Stimulated activated CD8-positive, alpha-beta memory T cell treated with anti-CD3 and anti-CD28 coated beads, Interleukin-4, amount 100 ng/mL, for 48 hours (primary cell): ENCODE measurements at regions not wholly inside any gene's neighbourhood (a gene's known extent, or its start where the extent isn't known, plus 50 kb on each side); places are given as distances from the start of the nearest gene placed in this dataset.

Source experiments
- DNase-seq: peaks from one replicate; pipeline ENCODE4 v3.0.0-alpha.2; 2020

- no peak for DNase-seq
These were observed 1158.4 kb downstream of the BRD1 start for GRCh38 chr22:48669226-48669625.

GRCh38 chr22:48667289-48667688, 1160.4 kb downstream of the BRD1 start:
- no peak for DNase-seq

GRCh38 chr22:48666620-48667019, 1161.1 kb downstream of the BRD1 start:
- DNase-seq = no peak

- DNase-seq = no peak
These were observed 1162.2 kb downstream of the BRD1 start for GRCh38 chr22:48665311-48665995.

GRCh38 chr22:48664586-48664985, 1163.1 kb downstream of the BRD1 start:
- DNase-seq = no peak

- DNase-seq = no peak
These were observed 1164.4 kb downstream of the BRD1 start for GRCh38 chr22:48663297-48663696.

- DNase-seq = no peak
These were observed 1165.1 kb downstream of the BRD1 start for GRCh38 chr22:48662476-48663135.

- DNase-seq = no peak
These were observed 1165.7 kb downstream of the BRD1 start for GRCh38 chr22:48661984-48662383.

GRCh38 chr22:48660790-48661740, 1166.6 kb downstream of the BRD1 start:
- DNase-seq = no peak

- DNase-seq = no peak
These were observed 1167.4 kb downstream of the BRD1 start for GRCh38 chr22:48660104-48660789.

GRCh38 chr22:48659404-48659996, 1168.2 kb downstream of the BRD1 start:
- no peak for DNase-seq

GRCh38 chr22:48658871-48659270, 1168.8 kb downstream of the BRD1 start:
- no peak for DNase-seq

- DNase-seq = no peak
These were observed 1169.4 kb downstream of the BRD1 start for GRCh38 chr22:48658246-48658645.

- DNase-seq = no peak
These were observed 1173.2 kb downstream of the BRD1 start for GRCh38 chr22:48654492-48654891.

- DNase-seq = no peak
These were observed 1173.7 kb downstream of the BRD1 start for GRCh38 chr22:48653929-48654328.

- DNase-seq = no peak
These were observed 1174.4 kb downstream of the BRD1 start for GRCh38 chr22:48653306-48653705.

GRCh38 chr22:48652796-48653195, 1174.9 kb downstream of the BRD1 start:
- DNase-seq = no peak

- DNase-seq = no peak
These were observed 1175.6 kb downstream of the BRD1 start for GRCh38 chr22:48651981-48652538.

GRCh38 chr22:48651036-48651890, 1176.4 kb downstream of the BRD1 start:
- DNase-seq = no peak

GRCh38 chr22:48650323-48651035, 1177.2 kb downstream of the BRD1 start:
- DNase-seq = no peak

- no peak for DNase-seq
These were observed 1178.2 kb downstream of the BRD1 start for GRCh38 chr22:48649466-48649865.
